HEK293 (cell line): ENCODE measurements at regions not wholly inside any gene's neighbourhood (a gene's known extent, or its start where the extent isn't known, plus 50 kb on each side); places are given as distances from the start of the nearest gene placed in this dataset.
A peak's percentile ranks its signal among the peaks of the same experiment; 100 is the strongest.

Experiments
- GLI2 ChIP-seq: fragments of 450-650 bp; formaldehyde crosslinking; IDR thresholded peaks from 2 replicates; pipeline ENCODE4; 2017; ENCODE audit warnings: missing biosample characterization, missing genetic modification characterization, low read depth, borderline replicate concordance
- IKZF3 ChIP-seq: fragments of 450-650 bp; IDR thresholded peaks from 2 replicates; pipeline ENCODE4 v1.5.0; 2018; ENCODE audit warnings: missing biosample characterization, mild to moderate bottlenecking, missing genetic modification characterization, moderate library complexity
- KLF8 ChIP-seq: fragments of 450-650 bp; formaldehyde crosslinking; IDR thresholded peaks from 2 replicates; pipeline ENCODE4 v1.5.1; 2016; ENCODE audit warnings: missing biosample characterization, missing genetic modification characterization
- OVOL3 ChIP-seq: fragments of 450-650 bp; formaldehyde crosslinking; IDR thresholded peaks from 2 replicates; pipeline ENCODE4 v1.5.1; 2016; ENCODE audit warnings: missing biosample characterization, missing genetic modification characterization
- PRDM1 ChIP-seq: fragments of 450-650 bp; formaldehyde crosslinking; IDR thresholded peaks from 2 replicates; pipeline ENCODE4; 2016; ENCODE audit warnings: missing biosample characterization, missing genetic modification characterization
- SCRT2 ChIP-seq: fragments of 450-650 bp; formaldehyde crosslinking; IDR thresholded peaks from 2 replicates; pipeline ENCODE4 v1.5.1; 2016; ENCODE audit warnings: missing biosample characterization, missing genetic modification characterization
- WT1 ChIP-seq: fragments of 450-650 bp; formaldehyde crosslinking; IDR thresholded peaks from 2 replicates; pipeline ENCODE4 v1.5.1; 2016; ENCODE audit warnings: missing biosample characterization, missing genetic modification characterization
- ZBTB44 ChIP-seq: fragments of 450-650 bp; IDR thresholded peaks from 2 replicates; pipeline ENCODE4 v1.5.1; 2018; ENCODE audit warnings: missing biosample characterization, mild to moderate bottlenecking, missing genetic modification characterization
- ZBTB49 ChIP-seq: fragments of 450-650 bp; formaldehyde crosslinking; IDR thresholded peaks from 2 replicates; pipeline ENCODE4 v1.5.1; 2016; ENCODE audit warnings: missing biosample characterization, missing genetic modification characterization, low read depth
- ZBTB7A ChIP-seq: fragments of 450-650 bp; formaldehyde crosslinking; IDR thresholded peaks from 2 replicates; pipeline ENCODE4 v1.5.1; 2016; ENCODE audit warnings: low read depth, missing biosample characterization, missing genetic modification characterization
- ZFHX2 ChIP-seq: fragments of 450-650 bp; formaldehyde crosslinking; conservative IDR thresholded peaks from 2 replicates; pipeline ENCODE4 v1.5.1; 2016; ENCODE audit warnings: missing biosample characterization, missing genetic modification characterization
- ZFP3 ChIP-seq: fragments of 450-650 bp; formaldehyde crosslinking; IDR thresholded peaks from 2 replicates; pipeline ENCODE4 v1.5.1; 2016; ENCODE audit warnings: low read depth, missing biosample characterization, missing genetic modification characterization
- ZNF112 ChIP-seq: fragments of 450-650 bp; formaldehyde crosslinking; IDR thresholded peaks from 2 replicates; pipeline ENCODE4 v1.5.0; 2017; ENCODE audit warnings: missing biosample characterization, missing genetic modification characterization
- ZNF121 ChIP-seq: fragments of 450-650 bp; formaldehyde crosslinking; IDR thresholded peaks from 2 replicates; pipeline ENCODE4 v1.5.1; 2016; ENCODE audit warnings: missing biosample characterization, missing genetic modification characterization
- ZNF19 ChIP-seq: fragments of 450-650 bp; formaldehyde crosslinking; IDR thresholded peaks from 2 replicates; pipeline ENCODE4; 2016; ENCODE audit warnings: missing biosample characterization, missing genetic modification characterization, low read depth
- ZNF2 ChIP-seq: fragments of 450-650 bp; formaldehyde crosslinking; IDR thresholded peaks from 2 replicates; pipeline ENCODE4 v1.5.1; 2016; ENCODE audit warnings: missing biosample characterization, missing genetic modification characterization
- ZNF23 ChIP-seq: fragments of 450-650 bp; formaldehyde crosslinking; IDR thresholded peaks from 2 replicates; pipeline ENCODE4 v1.5.1; 2016; ENCODE audit warnings: missing biosample characterization, missing genetic modification characterization, borderline replicate concordance
- ZNF362 ChIP-seq: fragments of 450-650 bp; formaldehyde crosslinking; IDR thresholded peaks from 2 replicates; pipeline ENCODE4 v1.5.1; 2016; ENCODE audit warnings: missing biosample characterization, missing genetic modification characterization
- ZNF37A ChIP-seq: fragments of 450-650 bp; IDR thresholded peaks from 2 replicates; pipeline ENCODE4 v1.5.1; 2018; ENCODE audit warnings: missing biosample characterization, missing genetic modification characterization
- ZNF394 ChIP-seq: fragments of 450-650 bp; formaldehyde crosslinking; IDR thresholded peaks from 2 replicates; pipeline ENCODE4 v1.5.1; 2016; ENCODE audit warnings: missing biosample characterization, missing genetic modification characterization, mild to moderate bottlenecking, moderate library complexity, borderline replicate concordance
- ZNF426 ChIP-seq: fragments of 450-650 bp; formaldehyde crosslinking; IDR thresholded peaks from 2 replicates; pipeline ENCODE4 v1.5.1; 2017; ENCODE audit warnings: missing biosample characterization, missing genetic modification characterization, mild to moderate bottlenecking, inconsistent platforms, moderate library complexity
- ZNF449 ChIP-seq: fragments of 450-650 bp; formaldehyde crosslinking; IDR thresholded peaks from 2 replicates; pipeline ENCODE4 v1.5.1; 2017; ENCODE audit warnings: missing biosample characterization, mild to moderate bottlenecking, missing genetic modification characterization, moderate library complexity
- ZNF501 ChIP-seq: fragments of 450-650 bp; formaldehyde crosslinking; IDR thresholded peaks from 2 replicates; pipeline ENCODE4 v1.5.1; 2016; ENCODE audit warnings: missing biosample characterization, missing genetic modification characterization
- ZNF510 ChIP-seq: fragments of 450-650 bp; formaldehyde crosslinking; IDR thresholded peaks from 2 replicates; pipeline ENCODE4 v1.5.1; 2018; ENCODE audit warnings: mild to moderate bottlenecking, missing genetic modification characterization, missing biosample characterization; ENCODE audit not compliant: insufficient replicate concordance
- ZNF514 ChIP-seq: fragments of 450-650 bp; formaldehyde crosslinking; IDR thresholded peaks from 2 replicates; pipeline ENCODE4 v1.5.1; 2016; ENCODE audit warnings: missing biosample characterization, missing genetic modification characterization
- ZNF521 ChIP-seq: fragments of 450-650 bp; formaldehyde crosslinking; IDR thresholded peaks from 2 replicates; pipeline ENCODE4 v1.5.1; 2017; ENCODE audit warnings: missing biosample characterization, mild to moderate bottlenecking, missing genetic modification characterization
- ZNF704 ChIP-seq: fragments of 450-650 bp; formaldehyde crosslinking; IDR thresholded peaks from 2 replicates; pipeline ENCODE4 v1.5.1; 2016; ENCODE audit warnings: missing biosample characterization, missing genetic modification characterization
- ZNF747 ChIP-seq: fragments of 450-650 bp; formaldehyde crosslinking; IDR thresholded peaks from 2 replicates; pipeline ENCODE4 v1.5.1; 2016; ENCODE audit warnings: missing biosample characterization, missing genetic modification characterization
- ZNF76 ChIP-seq: fragments of 450-650 bp; formaldehyde crosslinking; IDR thresholded peaks from 2 replicates; pipeline ENCODE4; 2016; ENCODE audit warnings: low read depth, missing biosample characterization, missing genetic modification characterization, borderline replicate concordance
- ZNF791 ChIP-seq: fragments of 450-650 bp; formaldehyde crosslinking; IDR thresholded peaks from 2 replicates; pipeline ENCODE4 v1.5.1; 2016; ENCODE audit warnings: missing biosample characterization, missing genetic modification characterization
- ZNF792 ChIP-seq: fragments of 450-650 bp; formaldehyde crosslinking; IDR thresholded peaks from 2 replicates; pipeline ENCODE4 v1.5.1; 2016; ENCODE audit warnings: missing biosample characterization, missing genetic modification characterization
- ZSCAN23 ChIP-seq: fragments of 450-650 bp; formaldehyde crosslinking; IDR thresholded peaks from 2 replicates; pipeline ENCODE4 v1.5.1; 2016; ENCODE audit warnings: missing biosample characterization, missing genetic modification characterization

GRCh38 chr1:224503161-224504118 is 68.8 kb upstream of the WDR26 start (continued):
- TF ChIP-seq ZNF704 (tag by site-specific recombination) (no peak), GLI2 (tag by site-specific recombination) (no peak), WT1 (tag by site-specific recombination) (peak; percentile 94), ZNF362 (tag by site-specific recombination) (no peak), ZBTB7A (tag by site-specific recombination) (no peak), ZNF76 (tag by site-specific recombination) (peak; percentile 25; the same call in 1 of the 2 replicates), PRDM1 (tag by site-specific recombination) (peak; percentile 57; the same call in 1 of the 2 replicates), ZBTB49 (no peak), ZNF449 (tag by site-specific recombination) (peak; percentile 96), ZNF792 (0 out of 2 replicates have a peak, but pooled peaks have one; percentile 12), ZNF510 (no peak), ZNF747 (tag by site-specific recombination) (no peak), ZNF426 (tag by site-specific recombination) (no peak), ZNF501 (tag by site-specific recombination) (peak; percentile 86; the same call in 1 of the 2 replicates), SCRT2 (tag by site-specific recombination) (no peak), ZBTB44 (tag by site-specific recombination) (peak; percentile 53), ZNF121 (tag by site-specific recombination) (peak; percentile 99), ZFHX2 (tag by site-specific recombination) (peak; percentile 89), ZFP3 (no peak), ZNF514 (no peak), ZSCAN23 (peak; percentile 39; the same call in 1 of the 2 replicates), ZNF23 (tag by site-specific recombination) (no peak), ZNF791 (tag by site-specific recombination) (no peak), IKZF3 (tag by site-specific recombination) (peak; percentile 96), ZNF19 (no peak), ZNF521 (tag by site-specific recombination) (no peak), OVOL3 (tag by site-specific recombination) (0 out of 2 replicates have a peak, but pooled peaks have one; percentile 4), KLF8 (tag by site-specific recombination) (no peak; the same call in 1 of the 2 replicates), ZNF394 (tag by site-specific recombination) (peak; percentile 13; the same call in 1 of the 2 replicates), ZNF112 (tag by site-specific recombination) (no peak), ZNF37A (tag by site-specific recombination) (no peak), ZNF2 (peak; percentile 97)
